COR-L47 (cell line): ENCODE measurements at regions not wholly inside any gene's neighbourhood (a gene's known extent, or its start where the extent isn't known, plus 50 kb on each side); places are given as distances from the start of the nearest gene placed in this dataset.
"Not testable (repeated sequence)": the region's sequence is repeated elsewhere in the genome, so short reads cannot be mapped to it uniquely, and the experiment has no call there.

ENCODE experiments used
- DNase-seq: peaks from one replicate; lab custom pipeline; 2025; lab: John Stamatoyannopoulos, UW

GRCh38 chr1:230556453-230556852, 85.8 kb upstream of the COG2 start:
- DNase-seq: no peak

- no peak for DNase-seq
These were observed 86.5 kb upstream of the COG2 start for GRCh38 chr1:230555814-230556213.

- no peak for DNase-seq
These were observed 89.4 kb upstream of the COG2 start for GRCh38 chr1:230552880-230553279.

GRCh38 chr1:230550945-230551344, 91.3 kb upstream of the COG2 start:
- not testable (repeated sequence) for DNase-seq

- peak; percentile 27 for DNase-seq
These were observed 91.9 kb upstream of the COG2 start for GRCh38 chr1:230550428-230550827.

- peak; percentile 74 for DNase-seq
These were observed 92.7 kb upstream of the COG2 start for GRCh38 chr1:230549625-230550024.

- peak; percentile 85 for DNase-seq
These were observed 93.3 kb upstream of the COG2 start for GRCh38 chr1:230548997-230549396.

GRCh38 chr1:230548357-230548756, 93.9 kb upstream of the COG2 start:
- peak; percentile 51 for DNase-seq

- DNase-seq: no peak
These were observed 97.1 kb upstream of the COG2 start for GRCh38 chr1:230545181-230545580.

GRCh38 chr1:230544758-230545157, 97.5 kb upstream of the COG2 start:
- no peak for DNase-seq

- DNase-seq: no peak
These were observed 99.2 kb upstream of the COG2 start for GRCh38 chr1:230543085-230543484.

- DNase-seq: no peak
These were observed 99.6 kb upstream of the COG2 start for GRCh38 chr1:230542681-230543080.

GRCh38 chr1:230542054-230542453, 100.2 kb upstream of the COG2 start:
- DNase-seq: no peak

- no peak for DNase-seq
These were observed 101.0 kb upstream of the COG2 start for GRCh38 chr1:230541306-230541705.

- no peak for DNase-seq
These were observed 101.7 kb upstream of the COG2 start for GRCh38 chr1:230540421-230541155.

GRCh38 chr1:230537456-230537855, 104.8 kb upstream of the COG2 start:
- DNase-seq: no peak

GRCh38 chr1:230536641-230537155, 105.6 kb upstream of the COG2 start:
- no peak for DNase-seq

GRCh38 chr1:230534224-230534623, 108.1 kb upstream of the COG2 start:
- no peak for DNase-seq

GRCh38 chr1:230531103-230531502, 105.0 kb upstream of the PGBD5 start:
- DNase-seq: no peak

GRCh38 chr1:230519246-230519645, 93.1 kb upstream of the PGBD5 start:
- no peak for DNase-seq

- DNase-seq: no peak
These were observed 92.4 kb upstream of the PGBD5 start for GRCh38 chr1:230518511-230518910.

- peak; percentile 19 for DNase-seq
These were observed 91.7 kb upstream of the PGBD5 start for GRCh38 chr1:230517786-230518185.

GRCh38 chr1:230517326-230517725, 91.2 kb upstream of the PGBD5 start:
- no peak for DNase-seq

- no peak for DNase-seq
These were observed 90.8 kb upstream of the PGBD5 start for GRCh38 chr1:230516889-230517288.
